Osteoblast (primary cell): ENCODE measurements at regions not wholly inside any gene's neighbourhood (a gene's known extent, or its start where the extent isn't known, plus 50 kb on each side); places are given as distances from the start of the nearest gene placed in this dataset.

Experiments used
- DNase-seq: peaks from one replicate; pipeline ENCODE4 v3.0.0; 2011; ENCODE audit warnings: low spot score, mixed read lengths; ENCODE audit not compliant: insufficient read length; ENCODE audit errors: missing footprints
- H2AFZ ChIP-seq: 2 replicates; pipeline ENCODE4 v1.6.0; 2011; ENCODE audit warnings: mild to moderate bottlenecking, low read length
- H3K27ac ChIP-seq: 2 replicates; pipeline ENCODE4 v1.5.1; 2011; ENCODE audit warnings: mild to moderate bottlenecking, low read depth, low read length, moderate library complexity
- H3K27me3 ChIP-seq: 2 replicates; pipeline ENCODE4 v1.6.0; 2012; ENCODE audit warnings: mild to moderate bottlenecking, control low read depth, inconsistent platforms, low read length, moderate library complexity; ENCODE audit not compliant: insufficient read depth
- H3K36me3 ChIP-seq: 2 replicates; pipeline ENCODE4 v1.5.1; 2011; ENCODE audit warnings: mild to moderate bottlenecking, low read length, control low read depth, moderate library complexity; ENCODE audit not compliant: insufficient read depth
- H3K4me1 ChIP-seq: 2 replicates; pipeline ENCODE4 v1.5.1; 2011; ENCODE audit warnings: mild to moderate bottlenecking, low read length, control low read depth, moderate library complexity; ENCODE audit not compliant: insufficient read depth
- H3K4me2 ChIP-seq: 2 replicates; pipeline ENCODE4 v1.6.0; 2011; ENCODE audit warnings: mild to moderate bottlenecking, low read length; ENCODE audit not compliant: insufficient read depth
- H3K4me3 ChIP-seq: fragments of 200-600 bp; sonication (generic); 3 replicates; pipeline ENCODE4 v1.5.1; 2012; ENCODE audit warnings: mild to moderate bottlenecking, low read length, inconsistent platforms; ENCODE audit not compliant: insufficient read depth
- H3K79me2 ChIP-seq: 2 replicates; pipeline ENCODE4 v1.6.0; 2012; ENCODE audit warnings: mild to moderate bottlenecking, low read length, control low read depth, inconsistent platforms; ENCODE audit not compliant: insufficient read depth
- H3K9me3 ChIP-seq: 2 replicates; pipeline ENCODE4 v1.5.1; 2011; ENCODE audit warnings: low read depth, low read length, control low read depth
- H4K20me1 ChIP-seq: 2 replicates; pipeline ENCODE4 v1.6.0; 2012; ENCODE audit warnings: mild to moderate bottlenecking, low read length, control low read depth; ENCODE audit not compliant: insufficient read depth
- CTCF ChIP-seq: IDR thresholded peaks from 2 replicates; pipeline ENCODE4 v1.5.1; 2011; ENCODE audit warnings: mild to moderate bottlenecking, low read depth, low read length, moderate library complexity; ENCODE audit errors: extremely low read depth

- no peak for TF ChIP-seq CTCF
- no peak for DNase-seq
- no peak overlapping the region for H2AFZ ChIP-seq
- H3K4me3 ChIP-seq = no peak overlapping the region
- H3K36me3 ChIP-seq = no peaks in the 10 kb centered on the region
- H4K20me1 ChIP-seq = no peaks in the 10 kb centered on the region
- no peak overlapping the region for H3K27ac ChIP-seq
- no peaks in the 10 kb centered on the region for H3K9me3 ChIP-seq
- H3K27me3 ChIP-seq = no peaks in the 10 kb centered on the region
- no peaks in the 10 kb centered on the region for H3K4me1 ChIP-seq
- no peak overlapping the region for H3K4me2 ChIP-seq
- H3K79me2 ChIP-seq = no peaks in the 10 kb centered on the region
Measured at GRCh38 chr9:23477908-23478307, 348.1 kb downstream of the ELAVL2 start.

GRCh38 chr9:23483566-23483965 lies 342.5 kb downstream of the ELAVL2 start:
- Histone ChIP-seq H3K9me3 (no peaks in the 10 kb centered on the region), H3K4me2 (no peak overlapping the region), H3K27ac (no peak overlapping the region), H3K36me3 (no peaks in the 10 kb centered on the region), H4K20me1 (no peaks in the 10 kb centered on the region), H3K27me3 (no peaks in the 10 kb centered on the region), H3K4me1 (no peaks in the 10 kb centered on the region), H3K79me2 (no peaks in the 10 kb centered on the region), H3K4me3 (no peak overlapping the region), H2AFZ (no peak overlapping the region)
- TF ChIP-seq CTCF = no peak
- no peak for DNase-seq

GRCh38 chr9:23492126-23493002 lies 333.7 kb downstream of the ELAVL2 start:
- Histone ChIP-seq H2AFZ (no peak overlapping the region), H3K4me3 (no peak overlapping the region), H3K79me2 (no peaks in the 10 kb centered on the region), H3K36me3 (no peaks in the 10 kb centered on the region), H3K27ac (no peak overlapping the region), H3K9me3 (no peaks in the 10 kb centered on the region), H3K4me2 (no peak overlapping the region), H4K20me1 (no peaks in the 10 kb centered on the region), H3K4me1 (no peaks in the 10 kb centered on the region), H3K27me3 (no peaks in the 10 kb centered on the region)
- DNase-seq = no peak
- peak; percentile 36 for TF ChIP-seq CTCF

- Histone ChIP-seq H3K27ac (no peak overlapping the region), H3K79me2 (no peaks in the 10 kb centered on the region), H3K4me1 (no peaks in the 10 kb centered on the region), H3K36me3 (no peaks in the 10 kb centered on the region), H4K20me1 (no peaks in the 10 kb centered on the region), H3K4me2 (no peak overlapping the region), H3K9me3 (no peaks in the 10 kb centered on the region), H3K4me3 (no peak overlapping the region), H3K27me3 (no peaks in the 10 kb centered on the region), H2AFZ (no peak overlapping the region)
- TF ChIP-seq CTCF = no peak
- DNase-seq = no peak
Measured at GRCh38 chr9:23493219-23493618, 332.8 kb downstream of the ELAVL2 start.
